ENCODE measurements at regions not wholly inside any gene's neighbourhood (a gene's known extent, or its start where the extent isn't known, plus 50 kb on each side); places are given as distances from the start of the nearest gene placed in this dataset.

DNA sequence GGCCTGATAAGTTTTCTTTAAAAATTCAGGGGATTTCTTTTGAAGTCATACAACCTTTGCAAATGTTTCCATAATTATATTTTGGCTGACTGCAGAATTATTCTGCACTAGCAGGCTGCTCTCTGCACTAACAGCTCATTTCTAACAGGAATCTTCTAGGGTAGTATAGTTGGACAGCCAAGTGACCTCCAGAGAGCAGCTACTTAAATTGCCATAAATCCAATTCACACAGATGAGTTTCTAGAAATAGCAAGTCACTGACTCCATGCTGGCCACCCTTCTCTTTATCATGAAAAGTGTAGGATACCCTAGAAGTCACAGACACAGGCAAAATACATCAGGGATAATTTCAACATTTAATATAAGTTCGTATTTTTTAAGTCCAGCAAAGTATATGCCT, 110.9 kb upstream of the TARS1 start:
- DNase-seq, result no peak

DNA sequence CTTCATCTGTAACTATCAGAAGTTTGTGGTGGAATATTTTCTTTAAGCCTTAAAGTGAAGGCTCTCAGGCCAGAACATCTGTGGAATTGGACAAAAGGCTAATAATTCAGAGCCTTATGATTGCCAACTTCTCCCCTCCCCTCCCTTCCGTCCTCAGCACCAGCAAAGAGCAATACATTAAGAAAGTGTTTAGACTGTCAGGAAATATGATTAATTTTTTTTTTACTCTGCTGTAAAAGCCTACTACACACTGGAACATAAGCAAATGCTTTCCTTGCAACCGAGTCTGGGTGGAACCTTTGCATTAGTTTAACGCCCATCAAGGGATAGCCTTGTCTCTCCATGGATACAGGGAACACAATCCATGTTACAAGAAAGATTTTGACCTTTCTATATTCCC, 110.3 kb upstream of the TARS1 start:
- DNase-seq, result no peak

DNA sequence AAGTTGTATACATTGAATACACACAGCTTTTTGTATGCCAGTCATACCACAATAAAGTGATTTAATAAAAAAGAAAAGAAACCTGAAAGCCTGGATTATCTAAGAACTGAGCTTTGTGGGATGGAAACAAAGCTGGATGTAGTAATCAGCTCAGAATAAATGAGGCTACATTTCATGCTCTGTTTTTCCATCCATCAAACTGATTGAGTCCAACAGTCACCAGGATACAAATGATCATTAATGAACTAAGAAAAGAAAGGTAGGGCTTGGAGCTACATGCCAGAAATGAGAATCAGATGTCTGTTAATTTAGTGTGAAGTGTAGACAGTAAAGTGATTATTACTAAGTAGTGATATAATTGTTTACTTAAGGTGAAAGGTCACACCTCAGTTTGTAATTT, 109.8 kb upstream of the TARS1 start:
- DNase-seq, result no peak

DNA sequence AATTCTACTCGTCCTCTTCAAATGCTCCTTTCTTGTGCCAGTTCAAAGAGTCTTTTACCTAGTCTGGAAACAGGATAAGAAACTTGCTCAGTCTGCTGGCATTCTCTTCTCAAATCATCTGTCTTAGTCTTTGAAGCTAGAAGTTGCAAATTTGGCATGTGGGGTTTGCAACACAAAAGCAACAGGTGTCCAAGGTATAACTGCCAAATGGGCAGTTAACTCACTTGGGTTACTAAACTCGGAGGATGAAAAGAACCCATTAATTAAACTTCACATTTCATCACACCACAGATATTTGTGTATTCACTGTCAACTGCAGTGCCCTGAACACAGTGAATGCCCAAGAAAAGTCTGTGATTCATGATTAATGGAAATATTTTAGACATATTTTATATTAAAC, 108.0 kb upstream of the TARS1 start:
- DNase-seq, result no peak

DNA sequence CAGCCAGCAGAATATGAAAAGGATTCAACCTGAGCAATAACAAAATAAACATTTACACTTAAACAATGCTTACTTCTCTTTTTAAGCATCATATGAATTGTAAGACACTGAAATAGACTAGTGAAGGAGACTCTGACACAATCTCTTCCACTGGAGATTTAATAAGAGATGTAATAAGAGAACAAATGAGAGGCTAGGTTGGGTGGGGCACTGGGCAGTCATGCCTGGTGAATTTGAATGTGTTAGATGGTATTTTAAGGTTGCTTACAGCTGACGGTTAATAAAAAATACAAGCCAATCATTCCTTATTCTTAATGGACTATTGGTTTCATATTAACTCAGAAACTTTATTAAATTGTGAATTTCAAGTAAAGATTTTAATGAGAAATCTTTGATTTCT, 105.9 kb upstream of the TARS1 start:
- DNase-seq, result no peak

DNA sequence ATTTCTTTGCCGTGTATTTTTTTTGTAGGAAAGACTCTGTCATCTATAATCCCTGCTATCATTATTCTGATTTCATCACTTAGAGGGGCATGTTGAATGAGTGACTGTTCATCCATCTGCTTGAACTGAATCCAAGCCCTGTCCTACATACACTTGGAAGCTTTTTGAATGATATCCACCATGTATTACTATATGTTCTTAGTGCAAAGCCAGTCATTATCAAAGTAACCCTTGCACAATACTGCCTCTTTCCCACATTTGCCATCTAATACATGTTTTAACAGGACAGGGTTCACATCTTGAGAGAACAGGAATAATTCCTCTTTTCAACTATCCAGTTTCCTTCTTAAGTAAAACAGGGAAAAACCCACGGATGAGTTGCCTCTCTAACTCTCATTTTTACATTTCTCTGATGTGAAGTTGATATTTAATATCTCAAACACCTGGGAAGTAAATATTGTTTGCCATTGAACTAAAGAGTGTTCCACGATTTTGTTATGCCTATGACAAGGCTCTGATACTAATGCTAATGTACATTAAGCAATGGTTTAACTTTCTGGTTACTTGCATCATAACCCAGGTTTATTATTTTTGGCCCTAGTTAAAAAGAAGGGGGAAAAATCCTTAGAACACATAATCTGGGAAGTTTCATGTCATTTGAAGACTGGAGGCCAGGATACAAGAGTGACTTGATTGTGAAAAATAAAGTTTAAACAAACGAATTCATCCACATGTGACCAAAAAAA, 103.7 kb upstream of the TARS1 start:
- no peak for DNase-seq

DNA sequence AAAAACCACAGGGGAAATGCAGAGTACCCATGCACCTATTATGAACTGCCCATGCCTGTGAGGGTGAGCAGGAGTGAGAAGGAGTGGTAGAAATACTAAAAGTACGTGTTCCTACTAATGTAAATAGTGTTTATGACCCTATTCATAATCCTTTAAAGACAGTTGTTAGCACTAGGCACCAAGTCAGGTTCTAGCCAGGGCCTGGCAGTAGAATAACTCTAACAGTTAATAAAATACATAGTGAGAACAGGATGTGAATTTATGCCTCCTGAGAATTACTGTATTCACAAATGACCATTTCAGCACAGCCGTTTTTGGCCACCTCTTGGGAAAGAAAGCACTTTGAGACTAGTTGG, 103.2 kb upstream of the TARS1 start:
- DNase-seq, result no peak

DNA sequence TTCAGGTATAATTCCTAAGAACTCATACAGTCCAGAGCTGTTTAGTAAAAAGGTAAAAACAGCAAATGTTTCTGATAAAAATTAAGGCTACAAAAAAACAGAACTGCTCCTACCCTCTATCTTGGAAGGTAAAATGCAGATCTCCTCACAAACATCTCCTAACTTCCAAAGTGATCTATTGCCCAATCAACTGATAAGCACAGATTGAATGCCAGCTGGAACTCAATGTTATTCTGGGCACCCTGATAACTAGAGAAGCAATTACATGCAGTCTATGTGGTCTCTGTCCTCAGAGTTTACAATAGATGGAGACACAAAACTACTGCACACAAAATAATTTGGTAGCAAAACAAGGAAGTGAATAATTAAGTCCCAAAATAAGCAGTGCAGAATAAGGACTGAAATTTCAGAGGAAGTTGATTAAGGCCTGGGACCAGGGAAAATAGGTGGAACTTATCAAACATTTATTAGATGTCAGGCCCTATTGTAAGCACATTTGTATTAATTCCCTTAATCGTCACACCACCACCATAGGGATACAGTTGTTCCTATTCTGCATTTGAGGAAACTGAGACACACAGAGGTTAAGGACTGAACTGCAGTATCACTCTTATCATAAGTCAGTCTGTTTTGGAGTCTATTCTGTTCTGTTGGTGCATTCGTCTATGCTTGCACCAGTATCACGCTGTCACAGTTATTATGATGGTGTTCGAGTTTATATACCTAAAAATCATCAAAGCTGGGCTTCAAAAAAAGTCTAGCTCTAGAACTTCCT, 102.2 kb upstream of the TARS1 start:
- no peak for DNase-seq

DNA sequence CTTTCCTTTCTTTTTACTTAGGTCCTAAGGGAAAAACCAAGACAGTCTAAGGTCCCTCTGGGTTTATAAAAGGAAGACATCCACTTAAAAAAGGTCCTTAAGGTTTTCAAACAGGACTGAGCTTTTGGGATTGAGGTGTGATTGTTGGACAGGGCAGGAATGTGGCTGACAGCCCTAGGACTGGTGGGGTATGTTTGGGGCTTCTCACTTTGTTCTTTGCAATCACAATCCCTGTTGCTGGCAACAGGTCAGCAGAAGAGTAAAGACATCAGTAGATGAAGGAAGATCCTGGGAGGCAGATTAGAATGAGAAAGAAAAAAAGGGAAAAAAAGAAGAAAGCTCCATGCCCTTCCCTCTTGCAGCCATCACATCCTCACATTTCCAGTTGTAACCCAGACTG, 101.4 kb upstream of the TARS1 start:
- DNase-seq, result no peak

DNA sequence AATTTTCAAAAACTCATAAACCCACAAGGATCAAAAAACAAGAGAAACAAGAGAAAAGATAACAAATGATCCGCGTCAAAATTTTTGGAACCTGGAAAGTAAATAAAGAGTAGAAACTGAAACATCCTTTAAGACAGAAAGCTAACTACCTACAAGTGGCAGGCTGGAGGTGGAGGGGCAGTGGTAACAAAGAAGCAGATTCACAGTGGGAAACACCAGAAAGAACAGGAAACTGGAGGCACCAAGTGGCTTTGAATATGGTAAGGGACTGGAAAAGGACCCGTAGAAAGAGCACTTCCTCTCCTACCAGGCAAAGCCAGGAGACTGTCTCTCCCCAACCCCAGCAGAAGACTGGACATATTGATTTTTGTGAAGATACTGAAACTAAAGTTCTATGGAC, 100.6 kb upstream of the TARS1 start:
- no peak for DNase-seq

DNA sequence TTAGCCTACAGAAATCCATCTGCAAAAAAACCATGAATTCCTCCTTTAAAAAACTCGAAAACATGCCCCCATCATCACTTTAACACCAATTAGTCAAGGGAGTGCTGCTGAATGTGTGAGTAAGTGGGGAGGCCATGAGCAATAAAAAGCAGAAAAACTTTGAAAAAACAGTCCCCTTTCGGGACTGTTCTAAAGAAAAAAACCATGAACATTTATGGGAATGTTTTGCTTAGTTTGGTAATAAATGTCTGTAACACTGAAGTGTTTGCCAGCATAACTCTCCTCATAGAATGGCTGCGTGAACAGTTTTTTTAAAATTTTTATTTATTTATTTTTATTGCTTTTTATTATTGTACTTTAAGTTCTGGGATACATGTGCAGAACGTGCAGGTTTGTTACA, 99.4 kb upstream of the TARS1 start:
- no peak for DNase-seq

DNA sequence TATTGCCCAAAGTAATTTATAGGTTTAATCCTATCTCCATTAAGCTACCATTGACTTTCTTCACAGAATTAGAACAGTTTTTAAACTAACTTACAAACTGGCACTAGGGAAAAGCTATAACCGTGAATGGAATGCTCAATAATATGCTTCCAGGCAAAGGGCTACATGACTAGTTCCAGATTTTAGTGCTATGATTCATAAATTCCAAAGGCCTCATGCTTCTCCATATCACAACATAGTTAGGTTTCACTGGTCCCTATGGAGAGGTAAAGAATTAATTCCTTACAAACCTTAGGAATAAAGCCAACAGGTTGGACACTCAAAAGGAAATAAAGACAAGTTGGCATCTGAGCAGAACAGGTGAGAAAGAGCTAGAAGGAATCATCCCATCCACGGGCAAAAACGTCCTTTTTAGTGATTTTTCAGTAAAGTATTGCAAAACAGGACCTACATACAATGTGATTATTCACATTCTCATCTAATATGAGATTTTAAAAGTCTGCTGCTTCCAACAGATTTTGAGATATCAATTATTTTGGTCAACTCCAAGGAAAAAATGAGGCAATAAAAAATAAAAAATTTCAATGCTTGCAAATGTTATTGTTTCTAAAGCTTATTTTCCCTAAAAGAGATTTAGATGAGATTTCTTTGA, 97.0 kb upstream of the TARS1 start:
- no peak for DNase-seq

DNA sequence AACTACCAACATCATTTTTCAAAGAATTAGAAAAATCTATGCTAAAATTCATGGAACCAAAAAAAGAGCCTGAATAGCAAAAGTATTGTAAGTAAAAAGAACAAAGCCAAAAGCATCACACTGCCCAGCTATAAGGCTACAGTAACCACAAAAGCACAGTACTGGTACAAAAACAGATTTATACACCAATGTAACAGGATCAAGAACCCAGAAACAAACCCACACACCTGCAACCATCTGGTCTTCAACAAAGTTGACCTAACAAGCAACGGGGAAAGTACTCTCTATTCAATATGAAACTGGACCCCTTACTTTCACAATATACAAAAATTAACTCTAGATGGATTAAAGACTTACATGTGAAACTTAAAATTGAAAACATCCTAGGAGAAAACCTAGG, 94.2 kb upstream of the TARS1 start:
- DNase-seq, result no peak

DNA sequence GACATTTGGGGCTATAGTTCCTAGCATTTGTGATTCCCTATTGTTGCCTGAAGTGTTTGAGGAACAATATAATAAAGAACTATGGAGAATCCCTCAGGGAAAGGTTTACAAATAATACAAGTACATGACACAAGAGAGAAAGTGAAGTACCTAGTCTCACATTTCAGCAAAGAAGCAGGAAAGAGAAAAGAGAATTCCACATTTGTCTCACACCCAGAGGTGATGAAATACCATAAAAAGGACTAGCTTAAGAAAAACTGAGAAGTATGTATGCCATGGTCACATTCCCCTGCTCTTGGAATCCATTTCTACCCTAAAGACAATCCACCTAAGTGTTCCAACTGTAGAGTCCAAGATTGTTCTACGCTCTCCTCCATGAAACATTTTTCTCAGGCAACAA, 79.0 kb upstream of the TARS1 start:
- no peak for DNase-seq

DNA sequence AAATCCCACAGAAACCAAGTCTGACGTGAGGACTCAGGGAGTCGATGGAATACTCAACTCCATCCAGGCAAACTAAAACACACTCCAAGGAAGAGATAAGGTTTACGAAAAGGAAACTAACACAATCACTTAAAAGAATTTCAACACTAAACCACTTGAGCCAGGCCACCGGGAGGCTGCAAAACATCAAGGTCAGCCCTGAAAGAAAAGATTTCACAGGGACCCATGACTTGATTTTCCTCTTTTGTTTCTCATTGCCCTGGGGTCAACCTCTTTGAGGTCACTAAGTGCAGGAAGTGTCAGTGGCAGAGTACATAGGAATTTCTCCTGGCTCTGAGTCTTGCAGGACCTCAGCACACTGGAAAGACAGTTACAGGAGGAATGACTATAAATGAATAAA, 77.8 kb upstream of the TARS1 start:
- no peak for DNase-seq

DNA sequence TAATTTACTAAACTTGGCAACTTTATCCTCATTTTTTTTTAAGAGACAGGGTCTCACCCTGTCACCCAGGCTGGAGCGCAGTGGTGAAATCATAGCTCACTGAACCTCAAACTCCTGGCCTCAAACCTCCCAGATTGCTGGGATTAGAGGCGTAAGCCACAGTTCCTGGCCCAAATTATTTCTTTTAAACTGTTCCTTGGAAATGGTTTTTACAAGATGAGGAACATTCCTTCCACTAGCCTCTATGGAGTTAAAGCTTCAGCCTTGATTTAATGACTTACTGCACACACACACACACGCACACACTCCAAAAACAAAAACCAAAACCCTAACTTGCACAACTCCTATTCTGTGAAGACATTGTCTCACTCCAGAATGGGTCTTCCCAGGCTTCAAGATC, 77.2 kb upstream of the TARS1 start:
- DNase-seq, result no peak

DNA sequence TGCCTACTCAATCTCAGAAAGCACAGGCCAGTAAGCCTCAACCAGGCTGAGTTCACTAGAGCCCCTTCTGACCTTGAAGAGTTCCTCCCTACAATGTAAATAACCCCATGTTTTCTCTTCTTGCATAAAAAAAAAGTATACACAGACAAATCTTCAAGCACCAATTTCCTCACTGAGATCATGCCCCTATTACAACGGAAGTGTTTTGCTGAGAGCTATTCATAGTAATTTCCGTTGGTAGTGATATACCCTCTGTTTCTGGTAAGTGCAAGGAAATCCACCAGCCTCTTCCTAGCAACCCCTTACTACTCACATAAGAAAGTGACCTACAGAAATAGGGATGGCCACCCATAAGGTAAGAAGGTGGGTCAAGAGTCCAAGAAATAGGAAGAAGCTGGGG, 76.4 kb upstream of the TARS1 start:
- no peak for DNase-seq

DNA sequence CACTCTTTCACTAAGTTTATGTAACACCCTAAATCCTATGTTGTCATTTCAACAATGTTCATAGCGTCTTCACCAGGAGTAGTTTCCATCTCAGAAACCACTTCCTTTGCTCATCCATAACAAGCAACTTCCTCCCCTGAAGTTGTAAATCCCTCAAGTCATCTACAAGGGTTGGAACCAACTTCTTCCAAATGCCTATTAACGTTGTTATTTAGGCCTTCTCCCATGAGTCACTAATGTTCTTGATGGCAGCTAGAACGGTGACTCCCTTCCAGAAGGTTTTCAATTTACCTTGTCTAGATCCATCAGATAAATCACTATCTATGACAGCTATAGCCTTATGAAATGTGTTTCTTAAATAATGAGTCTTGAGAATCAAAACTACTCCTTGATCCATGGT, 73.3 kb upstream of the TARS1 start:
- DNase-seq, result no peak

DNA sequence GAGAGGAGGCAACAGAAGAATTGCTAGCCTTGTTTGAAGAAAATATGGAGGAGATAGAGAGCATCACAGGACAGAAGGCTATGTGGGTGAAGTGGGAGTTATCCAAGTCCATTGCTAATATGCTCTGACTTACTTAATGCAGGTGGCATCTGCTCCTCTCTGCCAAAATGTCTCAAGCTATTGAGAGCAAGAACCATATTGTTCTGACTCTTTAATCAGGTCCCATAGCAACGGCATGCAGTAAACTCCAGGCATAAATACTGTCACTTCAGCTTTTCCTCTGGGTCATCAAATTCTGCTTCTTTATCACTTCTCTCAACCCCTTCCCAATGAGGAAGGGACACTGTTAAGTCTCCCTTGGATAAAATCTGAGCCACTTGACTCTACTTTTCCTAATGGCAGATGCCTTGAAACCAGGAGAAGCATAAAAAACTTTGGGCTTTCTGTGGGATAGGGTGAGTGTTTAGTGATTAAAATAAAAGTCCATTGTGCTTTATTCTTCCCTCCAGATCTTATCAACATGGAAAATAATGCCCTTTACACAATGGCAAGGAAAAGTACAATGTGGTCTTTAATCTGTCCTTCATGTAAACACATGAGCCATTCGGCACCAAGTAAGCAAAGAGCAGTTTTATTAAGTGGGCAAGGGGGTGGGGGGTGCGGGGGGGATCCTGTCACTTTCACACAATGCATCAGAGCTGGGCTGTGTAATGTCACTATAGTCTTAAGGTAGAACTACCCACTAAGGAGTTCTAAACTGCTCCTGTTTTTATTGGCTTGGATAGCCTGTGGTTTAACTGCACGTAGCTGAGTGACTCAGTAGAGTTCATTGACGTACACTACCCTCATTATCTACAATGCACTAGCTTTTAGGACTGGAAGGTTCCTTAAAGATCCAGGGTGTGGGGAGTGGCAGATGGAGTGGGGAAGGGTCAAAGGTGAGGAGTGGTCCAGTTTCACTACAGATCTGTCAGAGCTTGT, 71.0 kb upstream of the TARS1 start:
- DNase-seq, result no peak

DNA sequence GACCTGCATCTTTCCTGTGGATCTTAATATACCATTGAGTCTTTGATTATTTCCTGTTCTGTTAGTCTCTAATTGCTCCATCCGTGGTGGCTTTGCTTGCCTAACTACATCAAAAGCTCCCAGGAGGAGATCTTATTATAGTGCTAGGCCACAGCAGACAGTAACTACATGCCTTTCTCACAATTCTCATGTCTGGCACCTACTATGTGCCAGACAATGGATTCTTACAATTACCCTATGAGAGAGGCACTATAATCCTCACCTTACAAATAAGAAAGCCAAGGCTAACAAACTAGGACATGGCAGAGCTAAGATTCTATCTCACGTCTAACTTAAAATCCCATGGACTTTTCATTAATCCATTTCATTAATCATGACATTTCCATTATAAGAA, 70.3 kb upstream of the TARS1 start:
- DNase-seq, result no peak

DNA sequence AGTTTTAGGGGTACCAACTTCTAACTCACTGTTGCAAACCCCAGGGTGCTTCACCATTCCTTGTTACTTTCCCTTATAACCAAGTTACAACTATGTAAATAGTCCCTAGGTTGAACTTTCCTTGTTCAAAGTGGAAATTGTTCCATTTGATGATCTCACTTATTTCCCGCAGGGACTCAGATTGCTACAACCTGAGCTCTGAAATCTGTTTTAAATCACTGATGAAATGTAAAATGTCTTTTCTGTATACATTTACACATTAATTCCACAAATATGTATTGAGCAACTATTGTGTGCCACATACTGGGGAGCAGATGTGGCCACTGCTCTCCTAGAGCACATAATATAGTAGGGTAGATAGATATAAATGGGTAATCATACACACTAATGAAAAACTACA, 69.1 kb upstream of the TARS1 start:
- DNase-seq, result no peak

DNA sequence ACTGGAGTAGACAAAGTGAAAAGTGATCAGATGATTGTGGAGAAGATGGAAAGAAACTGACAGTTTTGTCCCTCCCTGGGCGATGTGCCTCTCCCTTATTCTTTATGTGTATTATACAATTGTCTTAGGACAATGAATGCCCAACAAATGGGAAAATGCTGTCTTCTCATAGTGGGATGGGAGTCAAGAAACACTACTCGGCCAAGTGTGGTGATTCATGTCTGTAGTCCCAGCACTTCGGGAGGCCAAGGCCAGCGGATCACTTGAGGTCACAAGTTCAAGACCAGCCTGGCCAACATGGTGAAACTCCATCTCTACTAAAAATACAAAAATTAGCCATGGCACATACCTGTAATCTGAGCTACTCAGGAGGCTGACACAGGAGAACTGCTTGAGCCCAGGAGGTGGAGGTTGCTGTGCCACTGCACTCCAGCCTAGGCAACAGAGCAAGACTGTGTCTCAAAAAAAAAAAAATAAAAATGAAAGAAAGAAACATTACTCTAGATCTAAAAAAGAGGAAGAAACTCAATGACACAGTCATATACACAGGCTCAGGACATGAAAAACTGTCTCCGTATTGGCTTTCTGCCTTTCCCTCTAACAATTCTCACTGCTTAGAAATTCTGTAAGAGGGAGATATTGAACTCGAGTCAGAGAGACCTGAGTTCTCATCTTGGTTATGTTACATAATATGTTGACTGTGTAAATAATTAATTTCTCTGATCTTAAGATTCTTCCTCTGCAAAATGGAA, 67.9 kb upstream of the TARS1 start:
- DNase-seq, result no peak

Measured in left kidney (tissue), 1 donor.